Omental fat pad (tissue), 3 donors: ENCODE measurements at regions not wholly inside any gene's neighbourhood (a gene's known extent, or its start where the extent isn't known, plus 50 kb on each side); places are given as distances from the start of the nearest gene placed in this dataset.

Experiments
- ATAC-seq: fragments of 150-250 bp; one replicate; pipeline ENCODE4 v1.9.1; 2016; ENCODE audit warnings: mild to moderate bottlenecking, moderate library complexity; ENCODE audit not compliant: low FRiP score
- DNase-seq: peaks from one replicate; pipeline ENCODE4 v3.0.0-alpha.2; 2019; ENCODE audit warnings: low spot score
- CTCF ChIP-seq, 3 donors: fragments of 450-650 bp; IDR thresholded peaks; one replicate each; pipeline ENCODE4 v1.5.1; 2016 to 2017; ENCODE audit warnings: antibody characterized with exemption in 3 of 3, mild to moderate bottlenecking in 3 of 3, moderate library complexity in 2 of 3

GRCh38 chr18:45174629-45175136 is 440.6 kb upstream of the SLC14A2 start:
- no peak for ATAC-seq
- no peak for TF ChIP-seq CTCF (IDR thresholded peaks at IDR 0.05)
- no peak for DNase-seq

- no peak for ATAC-seq
- no peak for TF ChIP-seq CTCF (IDR thresholded peaks at IDR 0.05)
- DNase-seq, result no peak
These were observed 439.8 kb upstream of the SLC14A2 start for GRCh38 chr18:45175511-45175910.

- no peak for DNase-seq
- TF ChIP-seq CTCF (IDR thresholded peaks at IDR 0.05), result no peak
- no peak for ATAC-seq
These were observed 428.4 kb upstream of the SLC14A2 start for GRCh38 chr18:45186832-45187231.

- TF ChIP-seq CTCF (IDR thresholded peaks at IDR 0.05), result no peak
- DNase-seq (no peak), ATAC-seq (no peak)
These were observed 423.5 kb upstream of the SLC14A2 start for GRCh38 chr18:45191795-45192194.

- TF ChIP-seq CTCF (IDR thresholded peaks at IDR 0.05), result no peak
- DNase-seq (no peak), ATAC-seq (no peak)
These were observed 417.7 kb upstream of the SLC14A2 start for GRCh38 chr18:45197526-45197970.

GRCh38 chr18:45198526-45198925 is 416.8 kb upstream of the SLC14A2 start:
- TF ChIP-seq CTCF (IDR thresholded peaks at IDR 0.05), result no peak

GRCh38 chr18:45201029-45201428 is 414.2 kb upstream of the SLC14A2 start:
- ATAC-seq, result no peak
- TF ChIP-seq CTCF (IDR thresholded peaks at IDR 0.05), result no peak
- no peak for DNase-seq

More at GRCh38 chr18:45198526-45198925, 416.8 kb upstream of the SLC14A2 start:
- no peak for ATAC-seq
- DNase-seq, result no peak
